ENCODE measurements at regions not wholly inside any gene's neighbourhood (a gene's known extent, or its start where the extent isn't known, plus 50 kb on each side); places are given as distances from the start of the nearest gene placed in this dataset.

DNA sequence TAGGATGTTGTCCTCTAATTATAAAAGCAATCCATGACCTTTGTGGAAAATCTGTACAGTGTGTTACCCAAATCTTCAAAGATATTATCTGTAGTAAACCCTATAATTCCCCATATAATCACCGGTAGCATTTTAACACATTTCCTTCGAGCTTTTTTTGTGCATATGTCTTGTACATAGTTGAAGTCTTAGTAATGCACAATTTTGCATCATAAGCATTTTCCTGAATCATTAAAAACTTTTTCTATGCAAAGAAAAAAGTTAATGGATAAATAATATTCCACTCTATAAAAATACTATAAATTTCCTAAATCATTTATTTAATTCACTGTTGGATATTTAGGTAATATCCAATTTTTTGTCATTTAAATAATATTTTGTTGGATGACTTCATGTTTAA, 201.7 kb downstream of the RRAGC start:
- TF ChIP-seq POLR2AphosphoS5 (IDR thresholded peaks at IDR 0.05; ENCODE audit: low read depth, low read length) = no peak
- no peak for TF ChIP-seq TAF1 (IDR thresholded peaks at IDR 0.05; ENCODE audit: low read depth, low read length)
- TF ChIP-seq POLR2A (IDR thresholded peaks at IDR 0.05; ENCODE audit: low read depth, low read length) = no peak
- TF ChIP-seq POU2F2 (IDR thresholded peaks at IDR 0.05; ENCODE audit: low read depth, low read length) = no peak

All from GM12891 (cell line).